ENCODE measurements at regions not wholly inside any gene's neighbourhood (a gene's known extent, or its start where the extent isn't known, plus 50 kb on each side); places are given as distances from the start of the nearest gene placed in this dataset.
A peak's percentile ranks its signal among the peaks of the same experiment; 100 is the strongest.
"Not testable (repeated sequence)": the region's sequence is repeated elsewhere in the genome, so short reads cannot be mapped to it uniquely, and the experiment has no call there.

DNA sequence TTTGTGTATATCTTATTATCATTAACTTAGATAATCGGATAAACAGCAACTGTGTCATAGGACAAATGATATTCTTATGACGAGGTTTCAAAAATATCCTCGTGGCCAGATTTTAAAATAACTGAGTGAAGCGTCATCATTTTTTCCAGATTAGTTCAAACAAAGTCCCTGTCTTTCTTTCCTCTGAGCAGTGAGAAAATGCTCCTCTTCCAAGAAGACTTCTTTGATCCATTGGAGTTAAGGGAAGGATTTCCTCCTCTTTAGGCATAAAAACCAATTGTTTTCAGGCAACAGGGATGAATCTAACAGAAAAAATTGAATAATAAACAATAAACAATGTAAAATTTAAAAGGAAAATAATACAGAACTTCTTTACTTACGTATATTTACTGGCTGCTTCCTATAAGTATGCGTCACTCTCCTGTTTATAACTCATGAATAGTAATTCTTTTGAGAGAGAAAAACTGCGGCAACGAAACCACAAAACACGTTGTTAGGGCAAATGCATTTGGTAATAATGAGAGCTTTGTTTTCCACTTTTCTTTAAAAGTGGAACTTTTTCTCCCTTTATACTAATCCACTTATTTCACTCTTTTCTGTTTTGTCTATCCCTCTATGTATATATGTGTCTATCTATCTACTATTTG is 419.4 kb upstream of the ONECUT1 start:
- Histone ChIP-seq H3K27ac (ENCODE audit: low read length) (no peak overlapping the region), H3K27me3 (ENCODE audit: low read depth, low read length) (no peaks in the 10 kb centered on the region), H3K4me1 (ENCODE audit: control insufficient read depth in 1 of 2, insufficient read depth in 2 of 2, low read length in 2 of 2) (no peaks in the 10 kb centered on the region), H3K36me3 (ENCODE audit: control insufficient read depth in 1 of 2, insufficient read depth in 2 of 2, low read length in 2 of 2) (no peaks in the 10 kb centered on the region), H3K4me3 (ENCODE audit: low read depth in 1 of 2, low read length in 2 of 2) (no peak overlapping the region), H3K9me3 (ENCODE audit: control insufficient read depth in 1 of 2, low read length in 2 of 2) (no peaks in the 10 kb centered on the region)

DNA sequence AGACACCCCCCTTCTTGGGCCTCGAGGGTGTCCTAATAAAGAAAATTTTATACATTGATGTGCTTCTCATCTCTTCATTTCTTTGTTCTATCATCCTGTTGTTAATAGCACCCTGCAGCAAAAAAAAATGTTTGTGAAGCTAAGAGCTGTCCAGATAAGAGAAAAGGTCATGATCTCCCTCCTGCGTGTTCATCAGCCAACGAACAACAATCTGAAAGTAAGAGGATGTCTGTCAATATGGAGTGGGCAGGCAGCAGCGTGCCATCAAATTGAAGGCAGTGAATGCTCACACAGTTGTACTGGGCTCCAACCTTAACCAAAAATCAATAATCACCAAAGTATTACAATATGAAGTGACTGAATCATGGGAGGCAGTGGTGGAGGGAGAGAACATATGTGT is 418.6 kb upstream of the ONECUT1 start:
- no peaks in the 10 kb centered on the region for H3K4me1 ChIP-seq (ENCODE audit: control insufficient read depth in 1 of 2, insufficient read depth in 2 of 2, low read length in 2 of 2)
- H3K9me3 ChIP-seq (ENCODE audit: control insufficient read depth in 1 of 2, low read length in 2 of 2), result no peaks in the 10 kb centered on the region
- H3K27me3 ChIP-seq (ENCODE audit: low read depth, low read length), result no peaks in the 10 kb centered on the region
- no peak overlapping the region for H3K27ac ChIP-seq (ENCODE audit: low read length)
- no peaks in the 10 kb centered on the region for H3K36me3 ChIP-seq (ENCODE audit: control insufficient read depth in 1 of 2, insufficient read depth in 2 of 2, low read length in 2 of 2)
- H3K4me3 ChIP-seq (ENCODE audit: low read depth in 1 of 2, low read length in 2 of 2), result no peak overlapping the region

DNA sequence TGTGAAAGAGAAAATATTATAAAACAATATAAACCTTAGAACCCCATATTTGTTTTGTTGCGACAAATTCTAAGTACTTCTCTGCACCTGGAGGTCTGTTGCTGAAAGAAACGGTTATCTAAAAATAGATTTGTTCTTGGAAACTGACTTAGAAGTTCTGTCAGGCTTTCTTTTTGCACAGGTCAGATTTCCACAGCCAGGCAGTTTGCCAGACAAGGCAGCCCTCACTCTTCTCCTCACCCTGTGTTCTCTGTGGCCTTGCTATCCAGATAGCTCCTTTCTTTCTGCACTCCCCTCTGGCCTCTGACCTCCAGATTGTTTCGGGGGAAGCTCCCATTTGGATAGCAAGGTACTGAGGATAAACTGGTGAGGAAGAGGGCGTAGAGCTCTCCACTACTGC is 413.3 kb upstream of the ONECUT1 start:
- Histone ChIP-seq H3K4me3 (ENCODE audit: low read depth in 1 of 2, low read length in 2 of 2) (no peak overlapping the region), H3K36me3 (ENCODE audit: control insufficient read depth in 1 of 2, insufficient read depth in 2 of 2, low read length in 2 of 2) (no peaks in the 10 kb centered on the region), H3K9me3 (ENCODE audit: control insufficient read depth in 1 of 2, low read length in 2 of 2) (no peaks in the 10 kb centered on the region), H3K27ac (ENCODE audit: low read length) (no peak overlapping the region), H3K27me3 (ENCODE audit: low read depth, low read length) (no peaks in the 10 kb centered on the region), H3K4me1 (ENCODE audit: control insufficient read depth in 1 of 2, insufficient read depth in 2 of 2, low read length in 2 of 2) (no peaks in the 10 kb centered on the region)

DNA sequence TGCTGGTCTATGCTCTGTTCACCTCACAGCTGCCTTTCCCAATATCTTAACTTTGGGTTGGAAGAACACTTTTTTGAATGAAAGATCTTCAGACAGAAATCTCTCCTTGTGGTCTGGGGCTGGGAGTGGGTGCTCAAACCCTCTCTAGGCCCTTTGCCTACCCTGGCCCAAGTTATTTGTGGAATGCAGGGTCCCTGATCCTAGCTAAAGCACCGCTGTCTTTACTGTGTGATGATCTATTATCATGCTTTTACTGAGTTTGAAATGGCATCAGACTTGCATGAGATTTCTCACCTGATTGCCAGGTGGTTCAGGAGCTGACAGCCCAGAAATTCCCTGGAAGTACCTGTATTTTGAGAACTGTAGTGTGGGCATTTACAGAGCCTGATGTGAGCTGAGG is 412.7 kb upstream of the ONECUT1 start:
- no peak overlapping the region for H3K4me3 ChIP-seq (ENCODE audit: low read depth in 1 of 2, low read length in 2 of 2)
- no peak overlapping the region for H3K27ac ChIP-seq (ENCODE audit: low read length)
- H3K9me3 ChIP-seq (ENCODE audit: control insufficient read depth in 1 of 2, low read length in 2 of 2), result no peaks in the 10 kb centered on the region
- H3K36me3 ChIP-seq (ENCODE audit: control insufficient read depth in 1 of 2, insufficient read depth in 2 of 2, low read length in 2 of 2), result no peaks in the 10 kb centered on the region
- H3K4me1 ChIP-seq (ENCODE audit: control insufficient read depth in 1 of 2, insufficient read depth in 2 of 2, low read length in 2 of 2), result no peaks in the 10 kb centered on the region
- H3K27me3 ChIP-seq (ENCODE audit: low read depth, low read length), result peaks cover 2% of the 10 kb centered on the region

DNA sequence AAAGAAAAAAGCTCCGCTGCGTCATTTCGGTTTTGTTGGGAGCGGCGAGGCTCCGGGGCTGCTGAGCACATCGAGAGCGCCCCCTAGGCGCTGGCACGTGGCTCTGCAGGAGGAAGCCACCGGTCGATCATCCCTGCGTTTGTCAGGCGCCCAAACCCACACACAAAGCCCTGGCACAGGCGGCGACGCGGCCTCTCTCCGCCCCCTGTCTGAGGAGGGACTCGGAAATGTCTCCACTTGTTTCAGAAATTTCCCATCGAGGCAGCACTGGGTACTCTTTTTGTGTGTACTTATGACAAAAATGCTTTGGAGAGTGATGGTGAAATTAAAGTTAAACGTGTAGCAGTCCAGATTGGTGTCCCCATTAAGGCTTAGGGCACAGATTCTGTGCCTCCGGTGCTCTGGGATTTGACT is 407.3 kb upstream of the ONECUT1 start:
- Histone ChIP-seq H3K9me3 (ENCODE audit: control insufficient read depth in 1 of 2, low read length in 2 of 2) (no peaks in the 10 kb centered on the region), H3K4me1 (ENCODE audit: control insufficient read depth in 1 of 2, insufficient read depth in 2 of 2, low read length in 2 of 2) (peaks cover 0 to 7% of the 10 kb centered on the region in 2 donors), H3K4me3 (ENCODE audit: low read depth in 1 of 2, low read length in 2 of 2) (peak overlapping the region; percentile 22 to 31), H3K27ac (ENCODE audit: low read length) (no peak overlapping the region), H3K36me3 (ENCODE audit: control insufficient read depth in 1 of 2, insufficient read depth in 2 of 2, low read length in 2 of 2) (no peaks in the 10 kb centered on the region), H3K27me3 (ENCODE audit: low read depth, low read length) (peaks cover 4% of the 10 kb centered on the region)

DNA sequence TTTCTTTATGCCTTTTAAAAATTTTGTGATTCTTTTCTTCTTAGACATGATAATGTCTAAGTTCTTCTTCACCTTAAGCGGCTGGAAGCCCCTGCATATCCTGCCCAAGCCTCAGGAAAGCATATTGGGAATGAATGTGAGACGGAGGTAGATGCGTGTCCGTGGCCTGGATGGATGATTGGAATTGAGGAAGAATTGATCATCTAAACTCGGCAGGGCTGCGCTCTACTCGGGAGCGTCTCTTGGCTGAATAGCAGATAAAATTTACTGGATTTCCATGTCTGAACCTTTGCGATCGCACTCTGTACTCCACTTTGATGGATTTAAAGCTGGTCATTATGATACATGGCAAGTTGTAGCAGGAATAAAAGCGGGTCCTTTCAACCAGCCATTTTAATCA is 406.7 kb upstream of the ONECUT1 start:
- peaks cover 0 to 7% of the 10 kb centered on the region in 2 donors for H3K4me1 ChIP-seq (ENCODE audit: control insufficient read depth in 1 of 2, insufficient read depth in 2 of 2, low read length in 2 of 2)
- no peaks in the 10 kb centered on the region for H3K9me3 ChIP-seq (ENCODE audit: control insufficient read depth in 1 of 2, low read length in 2 of 2)
- peaks cover 4% of the 10 kb centered on the region for H3K27me3 ChIP-seq (ENCODE audit: low read depth, low read length)
- peak overlapping the region; percentile 22 to 31 for H3K4me3 ChIP-seq (ENCODE audit: low read depth in 1 of 2, low read length in 2 of 2)
- no peaks in the 10 kb centered on the region for H3K36me3 ChIP-seq (ENCODE audit: control insufficient read depth in 1 of 2, insufficient read depth in 2 of 2, low read length in 2 of 2)
- no peak overlapping the region for H3K27ac ChIP-seq (ENCODE audit: low read length)

DNA sequence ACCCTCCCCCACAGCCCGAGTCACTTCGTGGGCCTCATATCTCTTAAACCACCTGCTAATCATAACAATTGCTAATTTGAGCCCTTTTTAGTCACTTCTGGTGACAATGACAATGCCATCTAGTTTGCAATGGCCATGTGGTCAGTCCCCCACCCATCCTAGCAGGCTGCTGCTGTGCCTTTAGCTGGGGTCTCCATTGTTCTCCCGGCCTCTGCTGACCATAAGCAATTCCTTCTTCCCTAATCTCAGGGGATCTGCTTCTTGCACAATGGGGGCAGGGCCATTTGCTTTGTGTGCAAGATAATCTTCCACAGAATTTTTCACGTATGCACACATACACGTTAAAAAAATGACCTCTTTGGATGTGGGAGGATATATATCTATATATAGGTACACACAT is 406.1 kb upstream of the ONECUT1 start:
- Histone ChIP-seq H3K27me3 (ENCODE audit: low read depth, low read length) (peaks cover 4% of the 10 kb centered on the region), H3K4me1 (ENCODE audit: control insufficient read depth in 1 of 2, insufficient read depth in 2 of 2, low read length in 2 of 2) (peaks cover 0 to 7% of the 10 kb centered on the region in 2 donors), H3K4me3 (ENCODE audit: low read depth in 1 of 2, low read length in 2 of 2) (no peak overlapping the region), H3K27ac (ENCODE audit: low read length) (no peak overlapping the region), H3K36me3 (ENCODE audit: control insufficient read depth in 1 of 2, insufficient read depth in 2 of 2, low read length in 2 of 2) (no peaks in the 10 kb centered on the region), H3K9me3 (ENCODE audit: control insufficient read depth in 1 of 2, low read length in 2 of 2) (no peaks in the 10 kb centered on the region)

DNA sequence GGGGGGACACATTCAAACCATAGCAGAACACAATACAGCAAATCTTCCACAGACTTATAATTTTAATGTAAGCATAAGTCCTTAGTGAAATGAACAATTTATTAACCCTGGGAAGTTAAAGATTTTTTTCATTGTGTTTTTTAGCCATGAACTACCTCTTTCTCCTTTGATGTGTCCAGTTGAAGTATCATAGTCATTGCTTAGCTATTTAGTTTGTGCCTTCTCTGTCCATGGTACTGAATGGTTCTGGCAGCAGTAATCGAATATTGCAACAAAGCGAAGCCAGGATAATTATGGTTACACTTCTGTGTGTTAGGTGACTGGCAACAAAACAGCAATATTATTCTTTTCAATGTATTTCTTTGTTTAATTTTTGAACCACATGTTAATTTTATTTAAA is 403.0 kb upstream of the ONECUT1 start:
- Histone ChIP-seq H3K4me1 (ENCODE audit: control insufficient read depth in 1 of 2, insufficient read depth in 2 of 2, low read length in 2 of 2) (peaks cover 0 to 7% of the 10 kb centered on the region in 2 donors), H3K4me3 (ENCODE audit: low read depth in 1 of 2, low read length in 2 of 2) (no peak overlapping the region), H3K36me3 (ENCODE audit: control insufficient read depth in 1 of 2, insufficient read depth in 2 of 2, low read length in 2 of 2) (no peaks in the 10 kb centered on the region), H3K27me3 (ENCODE audit: low read depth, low read length) (peaks cover 4% of the 10 kb centered on the region), H3K9me3 (ENCODE audit: control insufficient read depth in 1 of 2, low read length in 2 of 2) (no peaks in the 10 kb centered on the region), H3K27ac (ENCODE audit: low read length) (no peak overlapping the region)

DNA sequence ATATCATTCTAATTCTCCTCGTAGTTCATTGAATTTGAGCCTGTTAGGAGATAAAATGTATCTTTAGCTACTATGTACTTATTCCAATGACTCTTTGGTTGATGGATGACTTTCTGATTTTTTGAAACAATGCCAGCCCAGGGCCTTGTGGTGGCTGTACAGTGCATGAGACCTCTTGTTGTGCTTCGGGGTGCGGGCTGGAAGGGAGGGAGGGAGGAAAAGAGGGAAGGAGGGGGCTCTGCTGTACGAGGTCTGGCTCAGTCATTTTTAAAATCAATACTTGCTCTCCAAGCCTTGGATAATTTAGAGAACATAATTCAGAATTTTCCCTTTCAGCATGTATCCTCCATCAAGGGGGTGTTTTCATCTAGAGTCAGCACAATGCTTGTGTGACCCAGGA is 399.7 kb upstream of the ONECUT1 start:
- Histone ChIP-seq H3K27ac (ENCODE audit: low read length) (no peak overlapping the region), H3K36me3 (ENCODE audit: control insufficient read depth in 1 of 2, insufficient read depth in 2 of 2, low read length in 2 of 2) (no peaks in the 10 kb centered on the region)

DNA sequence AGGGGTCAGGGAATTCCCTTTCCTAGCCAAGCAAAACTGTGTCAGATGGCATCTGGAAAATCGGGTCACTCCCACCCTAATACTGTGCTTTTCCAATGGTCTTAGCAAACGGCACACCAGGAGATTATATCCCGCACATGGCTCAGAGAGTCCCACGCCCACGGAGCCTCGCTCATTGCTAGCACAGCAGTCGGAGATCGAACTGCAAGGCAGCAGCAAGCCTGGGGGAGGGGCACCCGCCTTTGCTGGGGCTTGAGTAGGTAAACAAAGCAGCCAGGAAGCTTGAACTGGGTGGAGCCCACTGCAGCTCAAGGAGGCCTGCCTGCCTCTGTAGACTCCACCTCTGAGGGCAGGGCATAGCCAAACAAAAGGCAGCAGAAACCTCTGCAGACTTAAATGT is 393.3 kb upstream of the ONECUT1 start:
- not testable (repeated sequence) for H3K4me3 ChIP-seq (ENCODE audit: low read depth in 1 of 2, low read length in 2 of 2); H3K27ac ChIP-seq (ENCODE audit: low read length); H3K4me1 ChIP-seq (ENCODE audit: control insufficient read depth in 1 of 2, insufficient read depth in 2 of 2, low read length in 2 of 2); H3K9me3 ChIP-seq (ENCODE audit: control insufficient read depth in 1 of 2, low read length in 2 of 2); H3K36me3 ChIP-seq (ENCODE audit: control insufficient read depth in 1 of 2, insufficient read depth in 2 of 2, low read length in 2 of 2); H3K27me3 ChIP-seq (ENCODE audit: low read depth, low read length)

More for the DNA sequence above, 399.7 kb upstream of the ONECUT1 start:
- no peak overlapping the region for H3K4me3 ChIP-seq (ENCODE audit: low read depth in 1 of 2, low read length in 2 of 2)
- no peaks in the 10 kb centered on the region for H3K9me3 ChIP-seq (ENCODE audit: control insufficient read depth in 1 of 2, low read length in 2 of 2)
- H3K27me3 ChIP-seq (ENCODE audit: low read depth, low read length), result no peaks in the 10 kb centered on the region
- H3K4me1 ChIP-seq (ENCODE audit: control insufficient read depth in 1 of 2, insufficient read depth in 2 of 2, low read length in 2 of 2), result no peaks in the 10 kb centered on the region

DNA sequence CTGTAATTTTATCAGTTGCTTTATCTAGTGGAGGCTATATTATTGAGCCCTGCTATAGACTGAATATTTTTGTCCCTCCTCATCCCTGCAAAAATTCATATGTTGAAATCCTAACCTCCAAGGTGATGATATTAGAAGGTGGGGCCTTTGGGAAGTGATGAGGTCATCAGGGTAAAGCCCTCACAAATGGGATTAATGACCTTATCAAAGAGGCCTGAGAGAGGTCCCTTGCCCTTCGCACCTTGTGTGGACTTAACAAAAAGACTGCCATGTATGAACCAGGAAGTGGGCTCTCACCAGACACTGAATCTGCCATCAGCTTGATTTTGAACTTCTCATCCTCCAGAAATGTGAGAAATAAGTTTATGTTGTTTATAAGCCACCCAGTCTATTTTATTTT is 381.4 kb upstream of the ONECUT1 start:
- no peaks in the 10 kb centered on the region for H3K27me3 ChIP-seq (ENCODE audit: low read depth, low read length)
- H3K27ac ChIP-seq (ENCODE audit: low read length), result no peak overlapping the region
- no peak overlapping the region for H3K4me3 ChIP-seq (ENCODE audit: low read depth in 1 of 2, low read length in 2 of 2)
- H3K4me1 ChIP-seq (ENCODE audit: control insufficient read depth in 1 of 2, insufficient read depth in 2 of 2, low read length in 2 of 2), result no peaks in the 10 kb centered on the region
- no peaks in the 10 kb centered on the region for H3K9me3 ChIP-seq (ENCODE audit: control insufficient read depth in 1 of 2, low read length in 2 of 2)
- no peaks in the 10 kb centered on the region for H3K36me3 ChIP-seq (ENCODE audit: control insufficient read depth in 1 of 2, insufficient read depth in 2 of 2, low read length in 2 of 2)

DNA sequence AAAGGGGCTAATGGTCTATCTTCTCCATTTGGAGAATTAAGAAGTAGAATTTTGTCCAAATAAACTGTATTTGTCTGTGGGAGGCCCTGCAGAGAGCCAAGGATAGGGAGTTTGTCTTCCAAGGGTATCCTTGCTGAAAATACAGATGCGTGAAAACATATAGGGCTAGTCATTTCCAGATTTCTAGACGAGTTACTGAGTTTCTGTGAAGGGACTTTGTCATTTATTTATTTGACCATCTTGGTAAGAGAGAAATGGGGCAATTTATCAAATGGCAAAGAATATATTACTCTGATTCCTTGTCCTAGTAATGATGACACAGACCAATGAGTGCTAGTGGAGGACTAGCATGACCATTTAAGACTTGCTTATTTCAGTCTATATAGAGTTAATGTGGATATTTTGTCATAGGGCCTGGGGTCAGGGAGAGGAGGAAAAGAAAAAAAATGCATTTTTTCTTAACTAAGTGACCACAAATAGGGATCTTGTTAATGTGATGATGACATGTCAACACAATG is 376.6 kb upstream of the ONECUT1 start:
- Histone ChIP-seq H3K9me3 (ENCODE audit: control insufficient read depth in 1 of 2, low read length in 2 of 2) (no peaks in the 10 kb centered on the region), H3K27ac (ENCODE audit: low read length) (no peak overlapping the region), H3K27me3 (ENCODE audit: low read depth, low read length) (no peaks in the 10 kb centered on the region), H3K4me3 (ENCODE audit: low read depth in 1 of 2, low read length in 2 of 2) (no peak overlapping the region), H3K36me3 (ENCODE audit: control insufficient read depth in 1 of 2, insufficient read depth in 2 of 2, low read length in 2 of 2) (no peaks in the 10 kb centered on the region), H3K4me1 (ENCODE audit: control insufficient read depth in 1 of 2, insufficient read depth in 2 of 2, low read length in 2 of 2) (no peaks in the 10 kb centered on the region)
